Suprapubic skin (tissue), 3 donors: ENCODE measurements at regions not wholly inside any gene's neighbourhood (a gene's known extent, or its start where the extent isn't known, plus 50 kb on each side); places are given as distances from the start of the nearest gene placed in this dataset.

Experiments
- CTCF ChIP-seq, 2 donors: fragments of 200-600 bp in 1 of 2; fragments of 450-650 bp in 1 of 2; sonication (generic) in 1 of 2; IDR thresholded peaks; one replicate each; pipeline ENCODE4 v1.5.1; 2016 to 2019; ENCODE audit warnings: antibody characterized with exemption in 2 of 2, mild to moderate bottlenecking in 1 of 2, moderate library complexity in 1 of 2
- POLR2AphosphoS5 ChIP-seq, 3 donors: sonication (generic); formaldehyde crosslinking; IDR thresholded peaks; one replicate each; pipeline ENCODE4 v1.6.1; 2017; ENCODE audit warnings: antibody characterized with exemption in 3 of 3

- no peak for TF ChIP-seq POLR2AphosphoS5 (IDR thresholded peaks at IDR 0.05)
- no peak for TF ChIP-seq CTCF (IDR thresholded peaks at IDR 0.05)
These were observed 111.5 kb downstream of the TEX26 start for GRCh38 chr13:31043957-31044356.
